ENCODE measurements at regions not wholly inside any gene's neighbourhood (a gene's known extent, or its start where the extent isn't known, plus 50 kb on each side); places are given as distances from the start of the nearest gene placed in this dataset.

- Mint-ChIP-seq H3K27me3 (no peaks in the 10 kb centered on the region), H3K27ac (no peak overlapping the region), H3K4me1 (ENCODE audit: low read depth) (no peaks in the 10 kb centered on the region), H3K4me3 (no peak overlapping the region), H3K9me3 (no peaks in the 10 kb centered on the region), H3K36me3 (ENCODE audit: low read depth) (no peaks in the 10 kb centered on the region)
- no peak for DNase-seq
Measured at GRCh38 chr9:78630966-78631365, 334.0 kb downstream of the PSAT1 start.

GRCh38 chr9:78640728-78641127, 343.8 kb downstream of the PSAT1 start:
- Mint-ChIP-seq H3K4me3 (no peak overlapping the region), H3K27ac (no peak overlapping the region), H3K27me3 (no peaks in the 10 kb centered on the region), H3K4me1 (ENCODE audit: low read depth) (no peaks in the 10 kb centered on the region), H3K36me3 (ENCODE audit: low read depth) (no peaks in the 10 kb centered on the region), H3K9me3 (peaks cover 3% of the 10 kb centered on the region)
- no peak for DNase-seq

- no peaks in the 10 kb centered on the region for H3K36me3 Mint-ChIP-seq (ENCODE audit: low read depth)
- H3K27me3 Mint-ChIP-seq = no peaks in the 10 kb centered on the region
- no peak for DNase-seq
- no peak overlapping the region for H3K27ac Mint-ChIP-seq
- no peaks in the 10 kb centered on the region for H3K4me1 Mint-ChIP-seq (ENCODE audit: low read depth)
- H3K9me3 Mint-ChIP-seq = peaks cover 9% of the 10 kb centered on the region
- no peak overlapping the region for H3K4me3 Mint-ChIP-seq
Measured at GRCh38 chr9:78644359-78644758, 347.4 kb downstream of the PSAT1 start.

GRCh38 chr9:78654324-78654723, 357.4 kb downstream of the PSAT1 start:
- Mint-ChIP-seq H3K27ac (no peak overlapping the region), H3K4me1 (ENCODE audit: low read depth) (no peaks in the 10 kb centered on the region), H3K27me3 (no peaks in the 10 kb centered on the region), H3K36me3 (ENCODE audit: low read depth) (no peaks in the 10 kb centered on the region), H3K4me3 (no peak overlapping the region), H3K9me3 (peaks cover 4% of the 10 kb centered on the region)
- DNase-seq = no peak

- no peaks in the 10 kb centered on the region for H3K4me1 Mint-ChIP-seq (ENCODE audit: low read depth)
- DNase-seq = no peak
- peaks cover 10% of the 10 kb centered on the region for H3K9me3 Mint-ChIP-seq
- no peak overlapping the region for H3K27ac Mint-ChIP-seq
- H3K27me3 Mint-ChIP-seq = peaks cover 2% of the 10 kb centered on the region
- no peak overlapping the region for H3K4me3 Mint-ChIP-seq
- H3K36me3 Mint-ChIP-seq (ENCODE audit: low read depth) = no peaks in the 10 kb centered on the region
Measured at GRCh38 chr9:78663369-78663768, 366.4 kb downstream of the PSAT1 start.

- no peaks in the 10 kb centered on the region for H3K4me1 Mint-ChIP-seq (ENCODE audit: low read depth)
- H3K27ac Mint-ChIP-seq = no peak overlapping the region
Measured at GRCh38 chr9:78664370-78664769, 367.4 kb downstream of the PSAT1 start.

GRCh38 chr9:78666818-78667414, 370.0 kb downstream of the PSAT1 start:
- DNase-seq = no peak
- H3K9me3 Mint-ChIP-seq = peaks cover 6% of the 10 kb centered on the region
- no peak overlapping the region for H3K4me3 Mint-ChIP-seq
- no peak overlapping the region for H3K27ac Mint-ChIP-seq
- H3K27me3 Mint-ChIP-seq = peaks cover 2% of the 10 kb centered on the region
- no peaks in the 10 kb centered on the region for H3K36me3 Mint-ChIP-seq (ENCODE audit: low read depth)
- H3K4me1 Mint-ChIP-seq (ENCODE audit: low read depth) = no peaks in the 10 kb centered on the region

More at GRCh38 chr9:78664370-78664769, 367.4 kb downstream of the PSAT1 start:
- H3K4me3 Mint-ChIP-seq = no peak overlapping the region
- H3K9me3 Mint-ChIP-seq = peaks cover 10% of the 10 kb centered on the region
- H3K27me3 Mint-ChIP-seq = peaks cover 2% of the 10 kb centered on the region
- H3K36me3 Mint-ChIP-seq (ENCODE audit: low read depth) = no peaks in the 10 kb centered on the region
- DNase-seq = no peak

GRCh38 chr9:78668148-78668832, 371.4 kb downstream of the PSAT1 start:
- H3K36me3 Mint-ChIP-seq (ENCODE audit: low read depth) = no peaks in the 10 kb centered on the region
- DNase-seq = no peak
- H3K4me1 Mint-ChIP-seq (ENCODE audit: low read depth) = no peaks in the 10 kb centered on the region
- H3K4me3 Mint-ChIP-seq = no peak overlapping the region
- H3K9me3 Mint-ChIP-seq = peaks cover 4% of the 10 kb centered on the region
- no peaks in the 10 kb centered on the region for H3K27me3 Mint-ChIP-seq
- H3K27ac Mint-ChIP-seq = no peak overlapping the region

- Mint-ChIP-seq H3K4me1 (ENCODE audit: low read depth) (no peaks in the 10 kb centered on the region), H3K36me3 (ENCODE audit: low read depth) (no peaks in the 10 kb centered on the region), H3K27ac (no peak overlapping the region), H3K9me3 (peaks cover 4% of the 10 kb centered on the region), H3K4me3 (no peak overlapping the region), H3K27me3 (no peaks in the 10 kb centered on the region)
- DNase-seq = no peak
Measured at GRCh38 chr9:78669591-78669990, 372.7 kb downstream of the PSAT1 start.

GRCh38 chr9:78671785-78672184, 374.9 kb downstream of the PSAT1 start:
- no peaks in the 10 kb centered on the region for H3K27me3 Mint-ChIP-seq
- peaks cover 2% of the 10 kb centered on the region for H3K9me3 Mint-ChIP-seq
- H3K4me1 Mint-ChIP-seq (ENCODE audit: low read depth) = no peaks in the 10 kb centered on the region
- no peak overlapping the region for H3K4me3 Mint-ChIP-seq
- no peak overlapping the region for H3K27ac Mint-ChIP-seq
- H3K36me3 Mint-ChIP-seq (ENCODE audit: low read depth) = no peaks in the 10 kb centered on the region
- DNase-seq = no peak

GRCh38 chr9:78674874-78675273, 377.9 kb downstream of the PSAT1 start:
- no peaks in the 10 kb centered on the region for H3K27me3 Mint-ChIP-seq
- H3K27ac Mint-ChIP-seq = no peak overlapping the region
- no peaks in the 10 kb centered on the region for H3K36me3 Mint-ChIP-seq (ENCODE audit: low read depth)
- H3K4me1 Mint-ChIP-seq (ENCODE audit: low read depth) = no peaks in the 10 kb centered on the region
- H3K9me3 Mint-ChIP-seq = no peaks in the 10 kb centered on the region
- no peak overlapping the region for H3K4me3 Mint-ChIP-seq
- DNase-seq = no peak

- Mint-ChIP-seq H3K4me1 (ENCODE audit: low read depth) (no peaks in the 10 kb centered on the region), H3K27ac (no peak overlapping the region), H3K9me3 (no peaks in the 10 kb centered on the region), H3K36me3 (ENCODE audit: low read depth) (no peaks in the 10 kb centered on the region), H3K27me3 (no peaks in the 10 kb centered on the region), H3K4me3 (no peak overlapping the region)
- no peak for DNase-seq
Measured at GRCh38 chr9:78676009-78676408, 379.1 kb downstream of the PSAT1 start.

- no peak overlapping the region for H3K27ac Mint-ChIP-seq
- H3K27me3 Mint-ChIP-seq = no peaks in the 10 kb centered on the region
- no peak for DNase-seq
- H3K9me3 Mint-ChIP-seq = no peaks in the 10 kb centered on the region
- no peaks in the 10 kb centered on the region for H3K36me3 Mint-ChIP-seq (ENCODE audit: low read depth)
- no peak overlapping the region for H3K4me3 Mint-ChIP-seq
- H3K4me1 Mint-ChIP-seq (ENCODE audit: low read depth) = no peaks in the 10 kb centered on the region
Measured at GRCh38 chr9:78676623-78677022, 379.7 kb downstream of the PSAT1 start.

GRCh38 chr9:78677326-78677725, 380.4 kb downstream of the PSAT1 start:
- Mint-ChIP-seq H3K9me3 (no peaks in the 10 kb centered on the region), H3K4me1 (ENCODE audit: low read depth) (no peaks in the 10 kb centered on the region), H3K27me3 (no peaks in the 10 kb centered on the region)

GRCh38 chr9:78678877-78679276, 382.0 kb downstream of the PSAT1 start:
- Mint-ChIP-seq H3K36me3 (ENCODE audit: low read depth) (no peaks in the 10 kb centered on the region), H3K27me3 (no peaks in the 10 kb centered on the region), H3K9me3 (no peaks in the 10 kb centered on the region), H3K27ac (no peak overlapping the region), H3K4me1 (ENCODE audit: low read depth) (no peaks in the 10 kb centered on the region), H3K4me3 (no peak overlapping the region)
- DNase-seq = no peak

More at GRCh38 chr9:78677326-78677725, 380.4 kb downstream of the PSAT1 start:
- no peak overlapping the region for H3K27ac Mint-ChIP-seq
- no peaks in the 10 kb centered on the region for H3K36me3 Mint-ChIP-seq (ENCODE audit: low read depth)
- no peak for DNase-seq
- no peak overlapping the region for H3K4me3 Mint-ChIP-seq
